ACC112 (cell line): ENCODE measurements at regions not wholly inside any gene's neighbourhood (a gene's known extent, or its start where the extent isn't known, plus 50 kb on each side); places are given as distances from the start of the nearest gene placed in this dataset.

ENCODE experiments used
- H2AFZ ChIP-seq: fragments of 200-600 bp; sonication (generic); one replicate; pipeline ENCODE4 v1.6.0; 2017; ENCODE audit warnings: antibody characterized with exemption, low read length; ENCODE audit not compliant: unreplicated experiment
- H3K27ac ChIP-seq: fragments of 200-600 bp; sonication (generic); 2 replicates; pipeline ENCODE4 v1.5.1; 2014; ENCODE audit warnings: low read depth, mild to moderate bottlenecking, antibody characterized with exemption, low read length, moderate library complexity
- H3K27me3 ChIP-seq: fragments of 200-600 bp; sonication (generic); 2 replicates; pipeline ENCODE4 v1.6.1; 2014; ENCODE audit warnings: mild to moderate bottlenecking, antibody characterized with exemption, low read length, moderate library complexity, mixed read lengths; ENCODE audit not compliant: insufficient read depth
- H3K36me3 ChIP-seq: fragments of 200-600 bp; sonication (generic); 2 replicates; pipeline ENCODE4 v1.6.1; 2016; ENCODE audit warnings: mild to moderate bottlenecking, antibody characterized with exemption, low read length, moderate library complexity, mixed read lengths; ENCODE audit not compliant: insufficient read depth
- H3K4me1 ChIP-seq: fragments of 200-600 bp; sonication (generic); one replicate; pipeline ENCODE4 v1.6.1; 2016; ENCODE audit warnings: low read length, mixed read lengths; ENCODE audit not compliant: insufficient read depth, unreplicated experiment, control insufficient read depth
- H3K4me3 ChIP-seq: fragments of 200-600 bp; sonication (generic); 2 replicates; pipeline ENCODE4 v1.5.1; 2014; ENCODE audit warnings: mild to moderate bottlenecking, low read depth, low read length
- H3K79me2 ChIP-seq: fragments of 200-600 bp; sonication (generic); one replicate; pipeline ENCODE4 v1.6.0; 2016; ENCODE audit warnings: low read length; ENCODE audit not compliant: control insufficient read depth, unreplicated experiment, insufficient read depth

DNA sequence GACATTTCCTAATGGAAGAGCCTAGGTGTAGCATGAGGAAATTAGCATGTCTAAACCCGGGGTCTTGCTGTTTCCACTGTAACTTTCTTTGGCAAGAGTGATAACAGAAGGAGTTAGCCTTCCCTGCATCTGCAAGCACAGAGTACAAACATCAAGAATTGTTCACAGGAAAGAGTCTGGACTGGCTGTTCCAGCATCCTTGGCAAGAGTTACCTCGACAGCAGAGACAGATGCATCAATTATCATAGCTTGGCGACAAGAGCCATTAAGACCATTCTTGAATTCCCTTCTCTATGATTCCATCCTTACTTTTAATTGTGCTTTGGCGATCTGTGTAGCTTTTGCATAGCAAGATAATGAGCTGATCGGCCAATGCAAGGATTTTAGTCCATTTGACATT is 82.8 kb upstream of the RALGPS2 start:
- no peaks in the 10 kb centered on the region for H3K36me3 ChIP-seq
- no peak overlapping the region for H3K4me3 ChIP-seq
- no peaks in the 10 kb centered on the region for H3K79me2 ChIP-seq
- no peak overlapping the region for H2AFZ ChIP-seq
- peaks cover 20% of the 10 kb centered on the region for H3K4me1 ChIP-seq
- H3K27me3 ChIP-seq = no peaks in the 10 kb centered on the region
- H3K27ac ChIP-seq = no peak overlapping the region

DNA sequence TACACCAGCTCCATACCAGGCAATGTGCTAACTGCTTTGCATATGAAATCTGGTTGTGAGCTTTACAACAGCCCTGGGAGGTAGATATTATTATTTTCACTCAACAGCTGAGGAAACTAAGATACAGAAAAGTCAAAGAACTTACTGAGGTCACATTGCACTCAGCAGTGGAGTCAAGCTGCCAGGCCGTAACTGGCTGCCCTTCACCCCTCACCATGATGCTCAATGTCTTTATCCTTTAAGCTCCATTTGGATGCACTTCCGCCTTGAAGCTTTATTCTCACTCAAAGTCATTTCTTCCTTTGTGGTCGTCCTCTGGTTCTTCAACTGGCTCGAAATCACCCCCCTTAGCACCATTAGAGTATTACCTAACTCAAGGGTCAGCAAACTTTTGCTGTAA is 81.7 kb upstream of the RALGPS2 start:
- no peaks in the 10 kb centered on the region for H3K79me2 ChIP-seq
- no peaks in the 10 kb centered on the region for H3K27me3 ChIP-seq
- no peaks in the 10 kb centered on the region for H3K36me3 ChIP-seq
- H3K4me1 ChIP-seq = peaks cover 20% of the 10 kb centered on the region
- H3K4me3 ChIP-seq = no peak overlapping the region
- H2AFZ ChIP-seq = no peak overlapping the region
- no peak overlapping the region for H3K27ac ChIP-seq

DNA sequence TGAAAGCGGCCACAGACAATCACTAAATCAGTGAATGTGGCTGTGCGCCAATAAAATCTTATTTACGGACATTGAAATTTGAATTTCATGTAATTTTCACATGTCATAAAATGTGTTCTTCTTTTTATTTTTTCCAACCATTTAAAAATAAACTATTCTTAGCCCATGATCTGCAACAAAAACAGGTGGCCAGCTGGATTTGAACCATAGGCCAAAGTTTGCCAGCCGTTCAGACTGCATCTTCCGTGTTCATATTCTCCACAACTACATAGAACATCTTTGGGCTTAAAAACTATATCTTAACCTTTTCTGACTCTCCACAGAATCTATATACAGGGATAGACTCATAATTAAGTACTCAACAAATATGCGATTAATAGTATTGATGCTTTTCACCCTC is 81.2 kb upstream of the RALGPS2 start:
- no peaks in the 10 kb centered on the region for H3K27me3 ChIP-seq
- no peaks in the 10 kb centered on the region for H3K36me3 ChIP-seq
- no peak overlapping the region for H2AFZ ChIP-seq
- H3K27ac ChIP-seq = no peak overlapping the region
- no peak overlapping the region for H3K4me3 ChIP-seq
- no peaks in the 10 kb centered on the region for H3K79me2 ChIP-seq
- H3K4me1 ChIP-seq = peaks cover 17% of the 10 kb centered on the region

DNA sequence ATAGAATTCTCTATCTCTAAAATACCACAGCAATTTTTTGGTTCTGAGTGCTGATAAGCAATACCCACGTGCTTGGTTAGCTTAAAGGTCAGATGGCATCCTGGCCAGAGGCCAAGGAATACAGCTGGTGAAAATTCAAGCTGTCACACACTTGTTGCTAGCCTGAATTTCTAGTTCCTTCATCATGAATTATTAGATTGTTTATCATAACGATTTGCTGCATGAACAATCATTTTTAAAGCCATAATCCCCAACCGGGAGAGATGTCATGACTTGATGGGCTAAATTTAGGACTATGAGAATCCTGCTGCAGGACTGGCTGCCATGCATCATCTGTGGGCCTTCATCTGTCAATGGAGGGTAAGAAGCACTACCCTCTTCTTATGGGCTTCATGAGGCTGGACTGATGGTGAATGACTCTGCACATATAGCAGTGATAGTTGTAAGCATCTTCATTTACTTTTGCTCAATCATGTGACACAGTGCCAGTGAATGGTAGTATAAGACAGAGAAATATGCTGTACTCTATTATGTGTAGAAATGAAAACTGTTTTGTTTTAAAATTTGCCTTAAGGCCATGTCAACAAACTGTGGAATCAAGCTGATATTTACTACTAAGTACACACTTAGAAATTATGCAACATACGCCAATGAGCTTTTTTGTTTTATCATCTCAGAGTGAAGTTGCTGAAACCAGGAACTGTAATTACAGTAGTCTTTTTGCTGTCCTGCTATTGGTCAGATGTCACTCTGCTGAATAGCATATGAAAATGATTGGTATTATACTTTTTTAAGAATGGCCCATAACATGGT is 80.5 kb upstream of the RALGPS2 start:
- Histone ChIP-seq H3K79me2 (no peaks in the 10 kb centered on the region), H3K36me3 (no peaks in the 10 kb centered on the region), H3K4me1 (peaks cover 13% of the 10 kb centered on the region), H3K27me3 (no peaks in the 10 kb centered on the region), H3K4me3 (no peak overlapping the region), H2AFZ (no peak overlapping the region), H3K27ac (no peak overlapping the region)

DNA sequence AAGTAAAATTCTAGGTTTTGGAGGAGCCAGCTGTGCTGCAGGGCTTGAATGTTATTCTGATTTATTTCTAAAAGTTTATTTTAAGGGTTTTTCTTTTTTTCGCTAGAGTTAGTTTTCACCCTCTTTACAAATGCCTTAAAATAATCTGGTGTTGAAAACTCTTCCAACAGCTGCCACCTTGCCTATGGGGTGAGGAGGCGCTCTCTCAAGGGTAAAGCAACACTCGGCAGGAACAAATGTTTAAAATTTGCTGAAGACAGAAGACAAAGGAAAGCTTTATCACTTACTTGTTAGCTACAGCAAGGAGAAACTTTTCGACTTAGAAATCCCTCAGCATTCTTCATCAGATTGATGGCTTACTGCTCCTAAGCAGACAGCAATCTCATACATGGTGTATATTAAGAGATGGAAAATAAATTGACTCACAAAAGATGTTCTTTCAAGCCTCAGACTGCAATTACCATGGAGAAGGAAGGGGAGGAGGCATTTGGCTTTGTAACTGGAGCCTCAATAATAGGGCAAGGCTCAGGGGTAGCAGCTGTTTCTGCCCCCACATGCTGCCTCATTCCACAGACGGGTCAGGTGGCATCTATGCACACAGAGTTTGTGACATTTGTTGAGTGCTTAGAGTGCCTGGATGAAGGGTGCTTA is 79.8 kb upstream of the RALGPS2 start:
- Histone ChIP-seq H3K4me1 (peaks cover 13% of the 10 kb centered on the region), H3K27ac (no peak overlapping the region), H3K36me3 (no peaks in the 10 kb centered on the region), H3K4me3 (no peak overlapping the region), H3K79me2 (no peaks in the 10 kb centered on the region), H2AFZ (no peak overlapping the region), H3K27me3 (no peaks in the 10 kb centered on the region)

DNA sequence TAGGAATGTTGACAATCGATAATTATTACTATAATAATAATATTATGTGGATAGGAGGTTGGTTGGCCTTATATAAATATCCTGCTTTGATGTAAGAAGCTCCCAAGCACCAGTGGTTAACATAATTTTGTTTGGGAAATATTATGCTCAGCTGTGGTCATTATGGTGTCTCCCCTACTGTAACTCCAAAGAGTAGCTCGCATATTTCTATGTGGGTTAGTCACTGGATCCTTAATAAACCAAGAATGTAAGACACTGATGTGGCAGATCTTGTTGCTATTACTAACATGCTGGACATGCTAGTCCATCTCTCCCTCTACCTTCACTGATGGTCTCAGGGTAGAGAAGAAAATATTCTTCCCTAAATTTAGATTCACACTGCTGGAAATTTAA is 79.2 kb upstream of the RALGPS2 start:
- peaks cover 13% of the 10 kb centered on the region for H3K4me1 ChIP-seq
- no peaks in the 10 kb centered on the region for H3K27me3 ChIP-seq
- H3K27ac ChIP-seq = no peak overlapping the region
- no peak overlapping the region for H2AFZ ChIP-seq
- no peaks in the 10 kb centered on the region for H3K79me2 ChIP-seq
- no peak overlapping the region for H3K4me3 ChIP-seq
- no peaks in the 10 kb centered on the region for H3K36me3 ChIP-seq

DNA sequence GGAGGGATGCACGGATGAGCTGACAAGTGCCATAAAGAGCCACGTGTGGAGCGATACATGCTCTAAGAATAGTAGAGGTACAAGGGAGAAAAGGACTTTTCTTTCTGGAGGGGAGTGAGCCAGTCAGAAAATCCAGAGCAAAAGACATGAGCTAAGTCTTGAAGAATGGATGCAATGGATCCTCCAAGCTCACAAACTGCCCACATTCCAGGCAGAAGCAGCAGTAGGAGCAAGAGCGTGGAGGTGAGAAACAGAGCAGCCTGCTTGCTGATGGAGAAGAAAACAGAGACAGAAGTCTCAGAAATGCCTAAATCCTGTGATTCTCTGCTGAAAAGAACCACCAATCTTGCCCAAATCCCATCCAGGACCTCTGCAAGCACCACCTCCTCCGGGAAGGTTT is 78.2 kb upstream of the RALGPS2 start:
- Histone ChIP-seq H2AFZ (no peak overlapping the region), H3K4me3 (no peak overlapping the region), H3K79me2 (no peaks in the 10 kb centered on the region), H3K27ac (no peak overlapping the region), H3K4me1 (peaks cover 19% of the 10 kb centered on the region), H3K27me3 (no peaks in the 10 kb centered on the region), H3K36me3 (no peaks in the 10 kb centered on the region)

DNA sequence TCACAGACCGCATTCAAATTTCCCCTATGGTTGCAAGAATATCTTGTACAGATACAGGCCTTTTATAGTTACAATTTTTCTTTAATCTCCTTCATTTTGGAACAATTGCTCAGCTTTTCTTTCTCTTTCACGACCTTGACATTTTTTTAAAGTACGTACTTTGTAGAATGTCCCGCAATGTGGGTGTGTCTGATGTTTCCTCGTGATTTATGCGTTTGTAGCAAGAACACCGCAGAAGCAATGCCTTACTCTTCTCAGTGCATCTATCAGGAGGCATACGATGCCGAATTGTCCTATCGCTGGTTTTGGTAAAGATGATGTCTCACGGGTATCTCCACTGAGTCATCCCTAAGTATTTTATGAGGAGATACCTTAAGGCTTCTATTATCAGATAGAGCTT is 76.9 kb upstream of the RALGPS2 start:
- peaks cover 24% of the 10 kb centered on the region for H3K4me1 ChIP-seq
- H3K27me3 ChIP-seq = no peaks in the 10 kb centered on the region

DNA sequence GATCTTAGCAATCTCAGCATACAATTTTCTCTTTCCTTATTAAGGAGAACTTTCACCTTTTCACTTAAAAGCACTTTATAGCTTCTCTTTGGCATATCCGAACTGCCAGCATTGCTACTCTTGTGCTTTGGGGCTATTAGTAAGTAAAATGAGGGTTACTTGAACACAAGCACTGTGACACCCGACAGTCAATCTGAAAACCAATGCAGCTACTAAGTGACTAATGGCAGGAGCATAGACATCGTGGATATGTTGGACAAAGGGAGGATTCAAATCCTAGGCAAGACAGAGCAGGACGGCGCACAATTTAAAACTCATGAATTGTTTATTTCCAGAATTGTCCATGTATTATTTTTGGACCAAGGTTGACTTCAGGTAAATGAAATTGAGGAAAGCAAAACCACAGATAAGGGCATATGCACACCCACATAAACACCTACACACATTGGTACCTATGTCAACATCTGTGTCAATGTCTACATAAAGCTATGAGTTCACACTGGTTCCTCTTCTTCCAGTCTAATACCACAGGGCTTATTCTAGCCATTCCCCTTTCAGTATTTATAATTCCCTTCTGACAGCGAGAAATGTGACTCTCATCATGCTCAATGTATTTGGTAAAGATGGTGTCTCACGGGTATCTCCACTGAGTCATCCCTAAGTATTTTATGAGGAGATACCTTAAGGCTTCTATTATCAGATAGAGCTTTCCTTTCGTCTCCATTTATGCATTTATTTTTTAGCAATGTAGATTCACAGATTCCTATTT is 75.3 kb upstream of the RALGPS2 start:
- H2AFZ ChIP-seq = no peak overlapping the region
- no peak overlapping the region for H3K27ac ChIP-seq
- no peaks in the 10 kb centered on the region for H3K36me3 ChIP-seq

More for the DNA sequence above, 76.9 kb upstream of the RALGPS2 start:
- H2AFZ ChIP-seq = no peak overlapping the region
- no peak overlapping the region for H3K4me3 ChIP-seq
- H3K27ac ChIP-seq = no peak overlapping the region
- no peaks in the 10 kb centered on the region for H3K36me3 ChIP-seq
- H3K79me2 ChIP-seq = no peaks in the 10 kb centered on the region

DNA sequence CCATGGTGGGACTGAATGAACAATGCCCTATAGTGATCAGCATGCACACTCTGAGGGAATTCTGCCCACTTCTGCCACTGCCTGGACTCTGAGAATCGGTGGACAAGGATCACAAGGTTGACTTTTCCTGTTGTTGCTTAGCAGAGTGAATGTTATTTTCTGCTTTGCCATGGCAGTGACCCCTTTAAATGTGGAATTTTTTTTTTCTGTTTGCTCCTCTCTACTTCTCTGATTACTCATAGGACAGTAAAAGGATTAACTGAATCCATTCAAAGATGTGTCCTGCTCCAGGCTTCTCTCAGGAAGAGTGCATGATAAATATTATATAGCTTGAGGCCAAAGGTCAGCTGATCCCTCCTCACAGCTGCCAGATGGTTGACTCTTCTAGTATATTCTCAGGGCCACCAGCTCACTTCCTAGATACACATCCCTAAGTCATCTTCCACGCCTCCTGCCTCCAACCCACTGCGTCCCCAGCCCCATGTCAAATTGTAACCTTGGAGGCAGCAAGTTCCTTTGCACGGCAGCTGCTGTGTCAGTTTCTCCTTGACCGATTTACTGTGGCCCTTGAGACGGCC is 74.0 kb upstream of the RALGPS2 start:
- Histone ChIP-seq H3K27ac (no peak overlapping the region), H3K4me1 (peaks cover 16% of the 10 kb centered on the region), H3K36me3 (no peaks in the 10 kb centered on the region), H3K4me3 (no peak overlapping the region), H2AFZ (no peak overlapping the region), H3K27me3 (no peaks in the 10 kb centered on the region), H3K79me2 (no peaks in the 10 kb centered on the region)

More for the DNA sequence above, 75.3 kb upstream of the RALGPS2 start:
- Histone ChIP-seq H3K4me3 (no peak overlapping the region), H3K27me3 (no peaks in the 10 kb centered on the region), H3K4me1 (peaks cover 21% of the 10 kb centered on the region), H3K79me2 (no peaks in the 10 kb centered on the region)
